Activated CD8-positive, alpha-beta memory T cell treated with anti-CD3 and anti-CD28 coated beads, Interleukin-2, amount 50 U/mL, for 24 hours (primary cell): ENCODE measurements at regions not wholly inside any gene's neighbourhood (a gene's known extent, or its start where the extent isn't known, plus 50 kb on each side); places are given as distances from the start of the nearest gene placed in this dataset.
"Not testable (repeated sequence)": the region's sequence is repeated elsewhere in the genome, so short reads cannot be mapped to it uniquely, and the experiment has no call there.

Source experiments
- DNase-seq: peaks from one replicate; pipeline ENCODE4 v3.0.0-alpha.2; 2020; ENCODE audit errors: extremely low read depth

- DNase-seq = no peak
These were observed 52.7 kb upstream of the SERBP1 start for GRCh38 chr1:67482733-67483482.

- DNase-seq = no peak
These were observed 54.3 kb upstream of the SERBP1 start for GRCh38 chr1:67484492-67484891.

DNA sequence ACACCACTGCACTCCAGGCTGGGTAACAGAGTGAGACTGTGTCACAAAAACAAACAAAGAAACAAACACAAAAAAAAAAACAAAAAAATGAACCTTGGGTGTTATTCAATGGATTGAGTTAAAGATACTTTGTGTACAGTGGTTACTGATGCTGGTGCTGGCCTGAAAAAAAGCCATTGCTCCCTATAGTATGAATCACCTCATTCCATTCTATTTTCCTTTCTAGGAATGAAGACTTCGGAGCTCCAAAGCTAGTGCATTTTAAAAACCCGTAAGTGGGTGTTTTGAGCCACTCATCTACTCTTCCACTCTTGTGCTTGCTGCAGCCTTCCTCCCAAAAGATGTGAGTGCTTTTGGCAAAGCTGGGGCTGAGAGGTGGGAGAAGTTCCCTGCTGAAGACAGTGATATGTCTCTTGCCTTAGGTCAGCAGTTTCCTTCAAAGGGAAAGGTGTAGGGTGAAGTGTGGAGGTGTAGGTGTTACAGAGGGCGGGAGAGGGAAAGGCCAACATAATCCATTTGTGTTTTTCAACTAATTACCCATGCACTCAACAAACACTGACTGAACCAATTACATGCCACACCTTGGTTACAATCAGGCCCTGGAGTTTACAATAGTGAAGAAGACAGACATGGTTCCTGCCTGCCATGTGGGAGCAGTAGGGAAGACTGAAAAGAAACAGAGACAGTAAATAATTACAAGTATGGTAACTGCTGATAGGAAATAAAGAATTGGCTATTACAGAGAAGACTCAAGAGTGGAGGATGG, 55.0 kb upstream of the SERBP1 start:
- DNase-seq = no peak

- no peak for DNase-seq
These were observed 59.4 kb upstream of the SERBP1 start for GRCh38 chr1:67489643-67490042.

- DNase-seq = no peak
These were observed 61.1 kb upstream of the SERBP1 start for GRCh38 chr1:67491280-67491679.

GRCh38 chr1:67493148-67493547, 62.9 kb upstream of the SERBP1 start:
- DNase-seq = no peak

DNA sequence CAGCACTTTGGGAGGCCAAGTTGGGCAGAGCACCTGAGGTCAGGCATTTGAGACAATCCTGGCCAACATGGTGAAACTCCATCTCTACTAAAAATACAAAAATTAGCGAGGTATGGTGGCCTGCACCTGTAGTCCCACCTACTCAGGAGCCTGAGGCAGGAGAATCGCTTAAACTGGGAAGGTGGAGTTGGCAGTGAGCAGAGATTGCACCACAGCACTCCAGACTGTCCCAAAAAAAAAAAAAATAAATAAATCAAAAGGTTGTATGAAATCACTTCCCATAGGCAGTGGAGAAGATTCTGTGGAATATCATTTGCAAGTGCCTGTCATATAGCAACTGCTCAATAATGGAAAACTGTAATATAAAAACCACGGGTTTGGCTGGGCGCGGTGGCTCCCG, 65.1 kb upstream of the SERBP1 start:
- DNase-seq = no peak

DNA sequence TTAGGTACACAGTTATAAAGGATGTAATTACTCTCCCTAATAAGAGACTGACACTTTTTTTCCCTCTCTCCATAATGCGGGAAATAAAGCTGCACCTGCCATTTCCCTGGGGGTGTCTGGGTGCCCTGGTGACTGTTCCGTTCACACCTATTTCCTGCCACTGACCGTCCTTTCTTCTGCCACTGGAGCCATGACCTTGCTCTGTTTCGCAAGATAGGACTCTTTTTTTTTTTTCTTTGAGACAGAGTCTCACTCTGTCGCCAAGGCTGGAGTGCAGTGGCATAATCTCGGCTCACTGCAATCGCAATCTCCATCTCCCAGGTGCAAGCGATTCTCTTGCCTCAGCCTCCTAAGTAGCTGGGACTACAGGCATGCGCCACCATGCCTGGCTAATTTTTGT, 66.1 kb upstream of the SERBP1 start:
- no peak for DNase-seq

- peak; percentile 67 for DNase-seq
These were observed 70.3 kb upstream of the SERBP1 start for GRCh38 chr1:67500413-67500959.

DNA sequence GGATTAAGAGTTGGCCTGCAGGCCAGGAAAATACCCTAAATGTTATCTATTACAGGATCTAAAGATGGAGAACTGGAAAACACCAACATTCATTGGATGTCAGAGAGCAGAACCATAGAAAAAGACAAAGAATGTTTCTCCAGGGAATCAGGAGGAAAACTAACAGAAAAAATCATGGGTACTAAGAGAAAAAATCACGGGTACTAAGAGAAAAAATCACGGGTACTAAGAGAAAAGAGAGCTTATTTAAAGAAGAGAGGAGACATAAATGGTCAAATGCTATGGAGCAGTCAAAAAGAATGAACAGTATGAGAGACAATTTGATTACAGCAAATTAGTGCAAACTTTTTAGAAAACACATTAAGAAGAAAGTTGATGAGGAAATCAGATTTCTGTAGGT, 73.8 kb upstream of the SERBP1 start:
- DNase-seq = no peak

DNA sequence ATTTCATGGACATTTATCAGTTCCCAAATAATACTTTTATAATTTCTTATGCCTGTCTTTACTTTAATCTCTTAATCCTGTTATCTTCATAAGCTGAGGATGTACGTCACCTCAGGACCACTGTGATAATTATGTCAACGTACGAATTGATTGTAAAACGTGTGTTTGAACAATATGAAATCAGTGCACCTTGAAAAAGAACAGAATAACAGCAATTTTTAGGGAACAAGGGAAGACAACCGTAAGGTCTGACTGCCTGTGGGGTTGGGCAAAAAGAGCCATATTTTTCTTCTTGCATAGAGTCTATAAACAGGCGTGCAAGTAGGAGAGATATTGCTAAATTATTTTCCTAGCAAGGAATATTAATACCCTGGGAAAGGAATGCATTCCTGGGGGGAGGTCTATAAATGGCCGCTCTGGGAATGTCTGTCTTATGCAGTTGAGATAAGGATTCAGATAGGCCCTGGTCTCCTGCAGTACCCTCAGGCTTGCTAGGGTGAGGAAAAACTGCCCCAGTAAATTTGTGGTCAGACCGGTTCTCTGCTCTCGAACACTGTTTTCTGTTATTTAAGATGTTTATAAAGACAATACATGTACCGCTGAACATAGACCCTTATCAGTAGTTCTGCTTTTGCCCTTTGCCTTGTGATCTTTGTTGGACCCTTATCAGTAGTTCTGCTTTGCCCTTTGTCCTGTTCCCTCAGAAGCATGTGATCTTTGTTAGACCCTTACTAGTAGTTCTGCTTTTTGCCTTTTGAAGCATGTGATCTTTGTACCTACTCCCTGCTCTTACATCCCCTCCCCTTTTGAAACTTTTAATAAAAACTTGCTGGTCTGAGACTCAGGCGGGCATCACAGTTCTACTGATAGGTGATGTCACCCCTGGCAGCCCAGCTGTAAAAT, 83.4 kb upstream of the SERBP1 start:
- DNase-seq = not testable (repeated sequence)

DNA sequence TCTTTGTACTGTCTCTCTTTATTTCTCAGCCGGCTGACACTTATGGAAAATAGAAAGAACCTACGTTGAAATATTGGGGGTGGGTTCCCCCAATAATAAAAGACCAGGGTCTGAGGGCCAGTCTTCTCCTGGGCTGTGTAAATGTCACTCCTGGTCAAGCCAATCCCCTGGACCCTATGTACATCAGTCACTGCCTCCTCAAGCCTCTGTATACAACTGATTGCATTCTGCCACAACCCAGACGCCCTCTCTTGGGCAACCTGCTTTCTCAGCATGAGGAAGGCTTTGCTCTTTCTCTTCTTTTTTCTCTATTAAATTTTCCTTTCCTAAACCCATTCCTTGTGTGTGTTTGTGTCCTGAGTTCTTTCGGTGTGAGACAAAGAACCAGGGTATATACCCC, 84.1 kb upstream of the SERBP1 start:
- DNase-seq = no peak

GRCh38 chr1:67514786-67515185, 84.6 kb upstream of the SERBP1 start:
- DNase-seq = no peak

DNA sequence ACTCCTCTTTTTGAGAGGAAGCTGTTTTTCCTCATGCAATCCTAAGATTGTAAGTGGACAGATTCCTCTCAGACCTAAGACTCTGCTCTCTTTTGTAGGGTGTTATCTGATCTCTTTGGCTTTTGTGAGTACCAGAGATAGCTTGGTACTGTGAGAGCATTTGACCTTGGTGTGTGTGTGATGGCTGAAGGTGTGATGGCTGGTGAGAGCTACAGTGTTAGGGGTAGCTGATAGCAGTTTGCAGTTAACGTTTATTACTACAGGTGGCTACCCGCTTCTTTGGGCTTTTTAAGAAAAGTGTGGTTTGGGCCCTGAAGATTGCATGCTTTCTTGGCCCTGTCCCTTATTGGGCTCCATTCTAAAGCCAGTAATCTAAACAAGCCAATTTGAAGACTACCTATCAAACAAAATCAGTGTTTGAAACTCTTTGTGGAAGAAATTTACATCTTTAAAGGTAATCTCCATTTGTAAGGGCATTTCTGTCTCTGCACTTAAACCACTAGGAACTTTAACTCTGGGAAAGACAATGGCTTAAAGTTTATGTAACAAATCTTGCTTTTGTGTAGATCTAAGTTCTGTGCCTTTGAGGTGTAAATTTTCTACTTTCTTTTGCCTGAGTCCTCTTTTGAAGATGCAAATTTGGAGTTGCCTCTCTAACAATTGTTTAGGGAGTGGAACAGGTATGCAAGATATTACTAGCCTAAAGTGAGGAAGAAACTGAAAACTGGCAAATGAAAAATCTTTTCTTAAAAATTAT, 85.3 kb upstream of the SERBP1 start:
- no peak for DNase-seq

DNA sequence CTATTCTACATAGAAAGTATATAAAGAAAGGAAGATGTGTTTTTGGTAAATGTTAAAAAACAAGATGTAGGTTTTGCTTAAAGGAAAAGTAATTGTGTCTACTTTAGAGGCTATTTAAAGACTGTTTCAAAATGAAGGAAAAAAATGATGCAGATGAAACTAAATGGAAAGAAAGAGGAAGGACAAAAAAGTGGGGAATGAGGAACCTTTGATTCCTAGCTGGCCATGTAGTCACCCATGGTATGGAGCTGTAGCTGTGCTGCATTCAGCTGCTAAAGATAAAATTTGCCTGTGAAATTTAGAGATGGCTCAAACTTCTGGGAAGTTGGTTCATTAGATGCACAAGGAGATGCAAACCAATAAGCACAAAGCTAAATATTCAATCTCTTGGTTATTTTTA, 86.8 kb upstream of the SERBP1 start:
- DNase-seq = no peak

- no peak for DNase-seq
These were observed 91.8 kb upstream of the SERBP1 start for GRCh38 chr1:67522001-67522441.

DNA sequence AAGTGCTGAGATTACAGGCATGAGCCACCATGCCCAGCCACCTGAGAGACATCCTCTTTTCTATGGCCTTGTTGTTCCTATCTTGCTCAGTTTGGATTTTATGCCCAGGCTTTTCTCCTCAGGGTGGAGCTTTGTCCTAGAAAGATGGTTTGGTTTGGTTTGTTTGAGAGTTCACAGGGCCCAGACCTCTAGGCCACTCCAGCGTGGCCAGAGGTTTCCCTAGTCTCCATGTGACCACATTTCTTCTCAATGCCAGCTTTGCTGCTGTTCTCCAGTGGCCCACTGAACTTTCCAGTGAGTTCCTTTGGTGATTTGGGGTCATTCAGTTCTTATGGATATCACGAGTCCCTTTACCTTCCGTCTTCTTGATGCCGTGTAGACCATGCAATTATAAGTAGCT, 92.6 kb upstream of the SERBP1 start:
- DNase-seq = no peak

DNA sequence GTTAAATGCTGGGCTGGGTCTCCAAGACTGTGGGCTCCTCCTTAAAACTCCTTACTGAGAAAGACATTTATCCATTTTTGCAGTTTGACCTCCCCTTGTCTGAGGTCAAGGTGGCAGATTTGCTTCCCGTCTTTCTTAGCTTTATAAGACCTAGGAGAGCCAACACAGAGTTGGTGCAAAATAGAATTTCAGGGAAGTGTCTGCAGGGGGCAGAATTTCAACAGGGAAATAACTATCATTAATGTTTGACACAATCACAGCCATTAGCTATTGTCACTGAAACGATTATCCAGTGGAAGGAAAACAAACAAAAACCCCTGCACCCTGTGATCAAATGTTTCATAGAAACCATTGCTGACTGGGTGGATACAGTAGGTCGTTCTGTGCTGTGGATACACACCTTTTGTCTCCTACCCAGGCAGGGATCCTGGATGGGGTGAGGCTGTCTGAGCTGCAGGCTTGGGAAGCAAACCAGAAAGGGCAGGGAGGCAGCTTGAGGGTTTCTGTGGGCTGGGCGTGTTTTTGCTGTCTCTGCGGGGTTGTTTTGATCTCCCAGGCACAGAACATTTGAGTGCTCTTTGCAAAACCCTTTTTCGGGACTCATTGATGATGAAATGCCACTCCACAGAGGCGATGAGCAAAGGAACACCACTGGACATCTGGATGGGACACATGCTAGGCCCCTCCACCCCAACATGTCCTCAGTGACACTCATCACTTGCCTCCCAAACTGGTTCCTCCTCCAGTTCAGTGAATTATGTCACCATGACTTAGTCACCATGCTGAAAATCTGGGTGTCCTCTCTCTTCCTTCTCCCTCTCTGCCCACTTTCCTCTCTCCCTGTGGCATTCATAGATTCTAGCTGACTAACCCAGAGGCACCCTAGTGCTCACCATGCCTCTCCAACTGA, 94.2 kb upstream of the SERBP1 start:
- no peak for DNase-seq

GRCh38 chr1:67525053-67525760, 95.0 kb upstream of the SERBP1 start:
- DNase-seq = no peak

DNA sequence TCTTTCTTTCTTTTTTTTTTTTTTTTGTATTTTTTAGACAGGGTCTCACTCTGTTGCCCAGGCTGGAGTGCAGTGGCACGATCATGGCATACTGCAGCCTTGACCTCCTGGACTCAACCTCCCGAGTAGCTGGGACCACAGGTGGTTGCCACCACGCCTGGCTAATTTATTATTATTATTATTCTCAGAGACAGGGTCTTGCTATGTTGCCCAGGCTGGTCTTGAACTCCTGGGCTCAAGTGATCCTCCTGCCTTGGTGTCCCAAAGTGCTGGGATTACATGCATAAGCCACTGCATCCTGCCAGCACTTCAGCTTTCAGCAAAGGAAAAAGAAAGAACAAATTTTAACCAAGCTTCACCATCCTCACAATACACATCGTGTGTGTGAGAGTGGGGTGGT, 97.9 kb upstream of the SERBP1 start:
- DNase-seq = no peak
